ENCODE measurements at regions not wholly inside any gene's neighbourhood (a gene's known extent, or its start where the extent isn't known, plus 50 kb on each side); places are given as distances from the start of the nearest gene placed in this dataset.

DNA sequence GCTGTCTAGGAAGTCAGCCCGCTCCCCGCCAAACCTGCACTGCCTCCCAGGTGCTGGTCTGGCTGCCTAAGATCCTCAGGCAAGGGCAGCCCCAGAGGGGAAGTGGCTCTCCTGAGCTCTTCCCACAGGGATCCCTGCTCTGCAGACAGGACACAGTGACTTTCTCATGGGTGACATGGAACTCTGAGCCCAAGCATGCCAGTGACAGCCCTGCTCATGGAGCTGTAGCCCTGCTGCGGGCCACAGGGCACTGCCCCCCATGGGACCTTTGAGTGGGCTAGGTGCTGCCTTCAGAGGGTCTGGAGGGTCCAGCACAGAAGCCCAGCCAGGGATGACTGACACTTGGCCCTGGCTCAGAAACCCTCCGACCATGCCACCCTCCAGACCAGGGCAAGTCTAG is 109.1 kb downstream of the TUBA3C start:
- H3K9me3 ChIP-seq (ENCODE audit: low read length): no peaks in the 10 kb centered on the region
- H3K27ac ChIP-seq (ENCODE audit: low read depth, low read length, poor library complexity, severe bottlenecking): no peak overlapping the region
- no peaks in the 10 kb centered on the region for H3K79me2 ChIP-seq (ENCODE audit: insufficient read depth, low read length)
- TF ChIP-seq EZH2 (IDR thresholded peaks at IDR 0.05; ENCODE audit: borderline replicate concordance, low read length): no peak
- TF ChIP-seq, protein P1, sequence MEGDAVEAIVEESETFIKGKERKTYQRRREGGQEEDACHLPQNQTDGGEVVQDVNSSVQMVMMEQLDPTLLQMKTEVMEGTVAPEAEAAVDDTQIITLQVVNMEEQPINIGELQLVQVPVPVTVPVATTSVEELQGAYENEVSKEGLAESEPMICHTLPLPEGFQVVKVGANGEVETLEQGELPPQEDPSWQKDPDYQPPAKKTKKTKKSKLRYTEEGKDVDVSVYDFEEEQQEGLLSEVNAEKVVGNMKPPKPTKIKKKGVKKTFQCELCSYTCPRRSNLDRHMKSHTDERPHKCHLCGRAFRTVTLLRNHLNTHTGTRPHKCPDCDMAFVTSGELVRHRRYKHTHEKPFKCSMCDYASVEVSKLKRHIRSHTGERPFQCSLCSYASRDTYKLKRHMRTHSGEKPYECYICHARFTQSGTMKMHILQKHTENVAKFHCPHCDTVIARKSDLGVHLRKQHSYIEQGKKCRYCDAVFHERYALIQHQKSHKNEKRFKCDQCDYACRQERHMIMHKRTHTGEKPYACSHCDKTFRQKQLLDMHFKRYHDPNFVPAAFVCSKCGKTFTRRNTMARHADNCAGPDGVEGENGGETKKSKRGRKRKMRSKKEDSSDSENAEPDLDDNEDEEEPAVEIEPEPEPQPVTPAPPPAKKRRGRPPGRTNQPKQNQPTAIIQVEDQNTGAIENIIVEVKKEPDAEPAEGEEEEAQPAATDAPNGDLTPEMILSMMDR (IDR thresholded peaks at IDR 0.05; ENCODE audit: low read length): no peak
- no peaks in the 10 kb centered on the region for H3K27me3 ChIP-seq (ENCODE audit: insufficient read depth, low read length)
- no peak overlapping the region for H3K9ac ChIP-seq (ENCODE audit: low read length)
- H3K4me2 ChIP-seq (ENCODE audit: low read length): no peak overlapping the region
- no peaks in the 10 kb centered on the region for H3K36me3 ChIP-seq (ENCODE audit: insufficient read depth, low read length)
- H4K20me1 ChIP-seq (ENCODE audit: insufficient read depth, low read length): no peaks in the 10 kb centered on the region
- H3K4me1 ChIP-seq (ENCODE audit: insufficient read depth, low read length, severe bottlenecking): no peaks in the 10 kb centered on the region
- no peaks in the 10 kb centered on the region for H3K9me2 ChIP-seq (ENCODE audit: low read depth, low read length)
- no peaks in the 10 kb centered on the region for H3F3A ChIP-seq (ENCODE audit: insufficient read depth, low read length)
- H3K4me3 ChIP-seq (ENCODE audit: low read depth, low read length, poor library complexity, severe bottlenecking): no peak overlapping the region
- no peak overlapping the region for H2AFZ ChIP-seq (ENCODE audit: low read length)

DNA sequence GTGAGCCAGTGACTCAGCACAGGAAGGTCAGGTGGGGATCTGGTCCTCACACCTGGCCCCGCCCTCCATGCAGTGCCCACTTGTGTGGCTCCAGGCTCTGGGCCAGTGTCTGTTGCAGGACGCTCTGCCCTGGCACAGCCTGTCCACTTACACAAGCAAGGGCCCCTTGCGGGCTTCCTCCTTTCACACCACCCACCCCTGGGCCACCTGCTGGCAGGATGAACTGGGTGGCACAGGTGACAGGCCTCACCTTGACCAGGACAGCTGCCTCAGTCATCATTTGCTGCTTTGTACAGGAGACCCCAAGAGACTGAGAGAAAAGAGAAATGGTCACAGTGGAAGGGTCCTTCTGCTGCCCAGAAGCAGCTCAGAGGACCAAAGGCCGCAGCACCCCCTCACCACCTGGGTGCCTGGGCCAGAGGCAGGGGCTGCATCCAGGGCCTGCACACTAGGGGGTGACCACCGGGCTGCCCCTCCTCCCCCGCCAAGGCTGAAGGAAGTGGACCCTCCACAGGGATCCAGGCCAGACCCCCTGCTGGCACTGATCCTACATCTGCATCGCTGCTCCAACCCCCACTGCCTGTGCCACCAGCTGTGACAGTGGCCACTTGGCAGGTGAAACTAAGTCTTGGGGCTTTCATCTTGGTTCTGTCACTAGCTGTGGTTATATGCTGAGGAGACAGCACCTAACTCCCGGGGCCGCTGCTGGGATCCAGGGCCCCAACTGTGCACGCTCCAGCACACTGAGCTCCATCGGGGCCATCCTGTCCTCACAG is 110.3 kb downstream of the TUBA3C start:
- no peak overlapping the region for H3K4me2 ChIP-seq (ENCODE audit: low read length)
- TF ChIP-seq, protein P1 (IDR thresholded peaks at IDR 0.05; ENCODE audit: low read length): no peak
- no peak for TF ChIP-seq EZH2 (IDR thresholded peaks at IDR 0.05; ENCODE audit: borderline replicate concordance, low read length)
- no peaks in the 10 kb centered on the region for H3K9me2 ChIP-seq (ENCODE audit: low read depth, low read length)
- no peak overlapping the region for H3K27ac ChIP-seq (ENCODE audit: low read depth, low read length, poor library complexity, severe bottlenecking)
- H3K4me3 ChIP-seq (ENCODE audit: low read depth, low read length, poor library complexity, severe bottlenecking): no peak overlapping the region
- H3K79me2 ChIP-seq (ENCODE audit: insufficient read depth, low read length): no peaks in the 10 kb centered on the region
- no peaks in the 10 kb centered on the region for H4K20me1 ChIP-seq (ENCODE audit: insufficient read depth, low read length)
- no peaks in the 10 kb centered on the region for H3K27me3 ChIP-seq (ENCODE audit: insufficient read depth, low read length)
- no peaks in the 10 kb centered on the region for H3F3A ChIP-seq (ENCODE audit: insufficient read depth, low read length)
- H3K9ac ChIP-seq (ENCODE audit: low read length): no peak overlapping the region
- no peaks in the 10 kb centered on the region for H3K9me3 ChIP-seq (ENCODE audit: low read length)
- no peaks in the 10 kb centered on the region for H3K4me1 ChIP-seq (ENCODE audit: insufficient read depth, low read length, severe bottlenecking)
- H3K36me3 ChIP-seq (ENCODE audit: insufficient read depth, low read length): no peaks in the 10 kb centered on the region
- H2AFZ ChIP-seq (ENCODE audit: low read length): no peak overlapping the region

DNA sequence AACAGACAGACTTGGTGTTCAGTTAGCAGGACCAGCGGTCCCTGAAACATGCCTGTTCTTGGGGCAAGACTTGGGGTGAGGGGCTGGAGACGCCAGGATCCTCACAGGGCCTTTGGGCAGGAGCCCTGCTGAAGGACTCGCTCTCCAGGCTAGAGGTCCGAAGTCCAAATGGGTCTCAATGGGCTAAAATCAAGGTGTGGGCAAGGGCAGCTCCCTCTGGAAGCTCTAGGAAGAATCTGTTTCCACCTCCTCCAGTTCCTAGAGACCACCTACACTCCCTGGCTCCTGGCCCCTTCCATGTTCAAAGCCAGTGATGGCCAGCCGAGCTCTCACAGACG is 111.3 kb downstream of the TUBA3C start:
- H3K36me3 ChIP-seq (ENCODE audit: insufficient read depth, low read length): no peaks in the 10 kb centered on the region
- no peaks in the 10 kb centered on the region for H3F3A ChIP-seq (ENCODE audit: insufficient read depth, low read length)
- no peak overlapping the region for H3K4me3 ChIP-seq (ENCODE audit: low read depth, low read length, poor library complexity, severe bottlenecking)
- H4K20me1 ChIP-seq (ENCODE audit: insufficient read depth, low read length): no peaks in the 10 kb centered on the region
- TF ChIP-seq EZH2 (IDR thresholded peaks at IDR 0.05; ENCODE audit: borderline replicate concordance, low read length): no peak
- TF ChIP-seq, protein P1 (IDR thresholded peaks at IDR 0.05; ENCODE audit: low read length): no peak
- H2AFZ ChIP-seq (ENCODE audit: low read length): no peak overlapping the region
- no peaks in the 10 kb centered on the region for H3K9me3 ChIP-seq (ENCODE audit: low read length)
- no peak overlapping the region for H3K27ac ChIP-seq (ENCODE audit: low read depth, low read length, poor library complexity, severe bottlenecking)
- no peaks in the 10 kb centered on the region for H3K79me2 ChIP-seq (ENCODE audit: insufficient read depth, low read length)
- H3K27me3 ChIP-seq (ENCODE audit: insufficient read depth, low read length): no peaks in the 10 kb centered on the region
- H3K9ac ChIP-seq (ENCODE audit: low read length): no peak overlapping the region
- H3K9me2 ChIP-seq (ENCODE audit: low read depth, low read length): no peaks in the 10 kb centered on the region
- H3K4me2 ChIP-seq (ENCODE audit: low read length): no peak overlapping the region
- no peaks in the 10 kb centered on the region for H3K4me1 ChIP-seq (ENCODE audit: insufficient read depth, low read length, severe bottlenecking)
